Heart right ventricle (tissue), 16 donors: ENCODE measurements at regions not wholly inside any gene's neighbourhood (a gene's known extent, or its start where the extent isn't known, plus 50 kb on each side); places are given as distances from the start of the nearest gene placed in this dataset.

ENCODE experiments used
- ATAC-seq, 8 donors: fragments of 200-7000 bp; cut with Tn5 transposase; one replicate each; pipeline ENCODE4 v1.9.1; 2020; ENCODE audit warnings: mild to moderate bottlenecking in 8 of 8, moderate library complexity in 8 of 8, moderate number of reproducible peaks in 1 of 8
- DNase-seq, 2 donors: peaks; one replicate each; pipeline ENCODE4 v3.0.0-alpha.2; 2020
- H3K27ac ChIP-seq, 10 donors: fragments of 200-600 bp; sonication (generic) in 2 of 10; one replicate each; pipeline versions ENCODE4 v1.5.0 to v1.8.0; 2020 to 2022; ENCODE audit warnings: mild to moderate bottlenecking in 3 of 10
- H3K27me3 ChIP-seq, 7 donors: fragments of 200-600 bp; one replicate each; pipeline ENCODE4 v1.8.0; 2021 to 2022; ENCODE audit warnings: mild to moderate bottlenecking in 2 of 7
- H3K36me3 ChIP-seq, 9 donors: fragments of 200-600 bp; sonication (generic) in 1 of 9; one replicate each; pipeline versions ENCODE4 v1.5.0 to v1.8.0; 2020 to 2022; ENCODE audit warnings: mild to moderate bottlenecking in 2 of 9
- H3K4me1 ChIP-seq, 9 donors: fragments of 200-600 bp; sonication (generic) in 1 of 9; one replicate each; pipeline versions ENCODE4 v1.5.0 to v1.8.0; 2020 to 2022; ENCODE audit warnings: mild to moderate bottlenecking in 4 of 9
- H3K4me3 ChIP-seq, 10 donors: fragments of 200-600 bp; sonication (generic) in 2 of 10; one replicate each; pipeline versions ENCODE4 v1.5.0 to v1.8.0; 2020 to 2022; ENCODE audit warnings: mild to moderate bottlenecking in 7 of 10, moderate library complexity in 2 of 10
- H3K9me3 ChIP-seq, 11 donors: fragments of 200-600 bp in 10 of 11; sonication (generic) in 2 of 11; one replicate each; pipeline versions ENCODE4 v1.5.0 to v1.8.0; 2013 to 2022; ENCODE audit warnings: mild to moderate bottlenecking in 2 of 11, control low read depth in 1 of 11, moderate library complexity in 1 of 11
- WGBS, 2 donors: extraction: QIAGEN DNeasy Blood & Tissue Kit; methylation state at CpG; one replicate each; pipeline ENCODE4 v1.1.7; 2013; ENCODE audit warnings: inconsistent platforms in 1 of 2; 5-methylcytosine and 5-hydroxymethylcytosine counted together
- intact Hi-C, 10 donors: fragments of 100-400 bp; cut with DNase I; formaldehyde crosslinking; loops; one replicate each; pipeline versions ENCODE4 v1.11.1 to v1.14.2; 2022
- TF ChIP-seq, protein P1 (sequence below), 9 donors: fragments of 200-600 bp; sonication (generic) in 2 of 9; IDR thresholded peaks; one replicate each; pipeline versions ENCODE4 v1.5.0 to v1.8.0; 2021 to 2022; ENCODE audit warnings: antibody characterized with exemption in 9 of 9, mild to moderate bottlenecking in 5 of 9, moderate library complexity in 1 of 9
- donor health status: Arrhythmogenic right ventricular cardiomyopathy.
- donor health status: ischemic (EF 13 %, LVEDD 7.1; RV severe dilation, severe dysfunction).
- donor health status: healthy with polysubstance abuse.
- donor health status: DM: no; HTN: yes; CAD: no.
- donor health status: DM: no; HTN: no; CAD: no.
- donor health status: ischemic (EF 25% LVEDD 6.9; RV normal size, moderate dysfunction).
- donor health status: ischemic (EF 25% LVEDD 5.7; RV mildly dilated, moderate dysfunction).
- donor health status: healthy.
- donor health status: DM: yes; HTN: yes; CAD: no.
- donor health status: Ischemic cardiomyopathy.
- donor health status: ischemic (EF 35%, LVEDD 5.7; RV mildly dilated, moderate dysfunction).
- donor health status: nonischemic (EF 11% LVEDD 7.7; RV severe dilation, severe dysfunction).
- donor health status: DM: yes; HTN: yes; CAD: no.
- donor health status: PGD.
- donor health status: ischemic (EF 29% LVEDD 5.4; RV normal size, mild dysfunction).
- donor health status: nonischemic (EF 23%, LVEDD 6.1; RV moderate dilation, normal function).

GRCh38 chr12:126537961-126538530 lies 1472.8 kb downstream of the AACS start:
- Histone ChIP-seq H3K27ac (no peak overlapping the region), H3K36me3 (no peaks in the 10 kb centered on the region), H3K27me3 (no peaks in the 10 kb centered on the region), H3K9me3 (no peaks in the 10 kb centered on the region), H3K4me1 (no peaks in the 10 kb centered on the region), H3K4me3 (no peak overlapping the region)
- WGBS, 2 donors, result 72% methylated on average over 3 of the region's 3 CpGs
- DNase-seq (no peak), ATAC-seq (no peak)
- intact Hi-C loops, result loop anchor here in 1 of 10 donors (5.0 kb wide), 1 partner anchor 51 kb away; no protein-coding TSS in a partner anchor
- TF ChIP-seq, protein P1, sequence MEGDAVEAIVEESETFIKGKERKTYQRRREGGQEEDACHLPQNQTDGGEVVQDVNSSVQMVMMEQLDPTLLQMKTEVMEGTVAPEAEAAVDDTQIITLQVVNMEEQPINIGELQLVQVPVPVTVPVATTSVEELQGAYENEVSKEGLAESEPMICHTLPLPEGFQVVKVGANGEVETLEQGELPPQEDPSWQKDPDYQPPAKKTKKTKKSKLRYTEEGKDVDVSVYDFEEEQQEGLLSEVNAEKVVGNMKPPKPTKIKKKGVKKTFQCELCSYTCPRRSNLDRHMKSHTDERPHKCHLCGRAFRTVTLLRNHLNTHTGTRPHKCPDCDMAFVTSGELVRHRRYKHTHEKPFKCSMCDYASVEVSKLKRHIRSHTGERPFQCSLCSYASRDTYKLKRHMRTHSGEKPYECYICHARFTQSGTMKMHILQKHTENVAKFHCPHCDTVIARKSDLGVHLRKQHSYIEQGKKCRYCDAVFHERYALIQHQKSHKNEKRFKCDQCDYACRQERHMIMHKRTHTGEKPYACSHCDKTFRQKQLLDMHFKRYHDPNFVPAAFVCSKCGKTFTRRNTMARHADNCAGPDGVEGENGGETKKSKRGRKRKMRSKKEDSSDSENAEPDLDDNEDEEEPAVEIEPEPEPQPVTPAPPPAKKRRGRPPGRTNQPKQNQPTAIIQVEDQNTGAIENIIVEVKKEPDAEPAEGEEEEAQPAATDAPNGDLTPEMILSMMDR (IDR thresholded peaks at IDR 0.05), result no peak

GRCh38 chr12:126538888-126539287 lies 1473.7 kb downstream of the AACS start:
- no peaks in the 10 kb centered on the region for H3K36me3 ChIP-seq
- no peaks in the 10 kb centered on the region for H3K9me3 ChIP-seq
- intact Hi-C loops, result loop anchor here in 1 of 10 donors (5.0 kb wide), 1 partner anchor 52 kb away; no protein-coding TSS in a partner anchor
- no peak overlapping the region for H3K4me3 ChIP-seq
- no peaks in the 10 kb centered on the region for H3K4me1 ChIP-seq
- no peak for DNase-seq
- H3K27ac ChIP-seq, result no peak overlapping the region
- no peaks in the 10 kb centered on the region for H3K27me3 ChIP-seq
- WGBS, 2 donors, result 67 to 68% methylated on average over 2 of the region's 2 CpGs
- TF ChIP-seq, protein P1 (IDR thresholded peaks at IDR 0.05), result no peak
- ATAC-seq, result no peak

- Histone ChIP-seq H3K27me3 (no peaks in the 10 kb centered on the region), H3K36me3 (no peaks in the 10 kb centered on the region), H3K4me3 (no peak overlapping the region), H3K27ac (no peak overlapping the region), H3K4me1 (no peaks in the 10 kb centered on the region), H3K9me3 (no peaks in the 10 kb centered on the region)
- DNase-seq (no peak), ATAC-seq (no peak)
- TF ChIP-seq, protein P1 (IDR thresholded peaks at IDR 0.05), result no peak
- intact Hi-C loops, result no loop called here
- 54 to 67% methylated on average over 4 of the region's 4 CpGs for WGBS, 2 donors
These were observed 1480.2 kb downstream of the AACS start for GRCh38 chr12:126545411-126545810.

DNA sequence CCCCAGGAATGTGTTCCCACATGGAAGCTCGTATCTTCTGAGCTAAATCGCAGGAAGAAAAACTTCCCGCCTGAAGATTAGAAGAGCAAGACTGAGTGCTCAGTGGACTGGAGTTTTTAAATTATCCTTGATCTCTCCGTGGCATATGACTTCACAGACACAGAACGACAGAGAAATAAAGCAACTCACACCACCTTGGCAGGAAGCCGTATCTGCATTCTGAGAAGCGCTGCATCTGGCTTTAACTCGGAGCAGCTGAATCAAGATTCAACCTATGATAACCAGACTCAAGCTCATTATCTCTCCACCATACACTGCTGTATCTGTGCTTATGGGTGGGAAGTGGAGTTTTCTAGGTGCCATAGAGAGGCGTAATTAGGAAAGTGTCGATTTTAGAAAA lies 1482.7 kb downstream of the AACS start:
- Histone ChIP-seq H3K4me3 (no peak overlapping the region), H3K9me3 (no peaks in the 10 kb centered on the region), H3K36me3 (no peaks in the 10 kb centered on the region), H3K27me3 (no peaks in the 10 kb centered on the region), H3K27ac (no peak overlapping the region), H3K4me1 (no peaks in the 10 kb centered on the region)
- DNase-seq (no peak), ATAC-seq (no peak)
- WGBS, 2 donors, result 39 to 45% methylated on average over 10 of the region's 10 CpGs
- TF ChIP-seq, protein P1 (IDR thresholded peaks at IDR 0.05), result no peak
- intact Hi-C loops, result no loop called here
